ENCODE measurements at regions not wholly inside any gene's neighbourhood (a gene's known extent, or its start where the extent isn't known, plus 50 kb on each side); places are given as distances from the start of the nearest gene placed in this dataset.

GRCh38 chr7:34207810-34208209 is 302.5 kb downstream of the BMPER start:
- TF ChIP-seq EZH2 (IDR thresholded peaks at IDR 0.05; ENCODE audit: low read depth, unreplicated experiment) (no peak), CTCF (conservative IDR thresholded peaks at IDR 0.05; ENCODE audit: low read depth in 2 of 2) (no peak), REST (IDR thresholded peaks at IDR 0.05; ENCODE audit: unreplicated experiment) (no peak), EZH2phosphoT487 (IDR thresholded peaks at IDR 0.05; ENCODE audit: unreplicated experiment) (no peak), POLR2AphosphoS5 (IDR thresholded peaks at IDR 0.05; ENCODE audit: low read depth) (no peak), ZNF114 (CRISPR knock-in tag; IDR thresholded peaks at IDR 0.05) (no peak), JUNB (IDR thresholded peaks at IDR 0.05; ENCODE audit: unreplicated experiment) (no peak), CREB1 (CRISPR knock-in tag; IDR thresholded peaks at IDR 0.05; ENCODE audit: low read depth) (no peak), ETS1 (IDR thresholded peaks at IDR 0.05) (no peak), NANOG (IDR thresholded peaks at IDR 0.05; ENCODE audit: borderline replicate concordance) (no peak), STAT1 (IDR thresholded peaks at IDR 0.05; ENCODE audit: unreplicated experiment) (no peak), ZNF331 (CRISPR knock-in tag; IDR thresholded peaks at IDR 0.05; ENCODE audit: low read depth) (no peak), ZNF462 (CRISPR knock-in tag; IDR thresholded peaks at IDR 0.05) (no peak)

Data from GM23338 (cell line).